Endothelial cell of umbilical vein (primary cell): ENCODE measurements at regions not wholly inside any gene's neighbourhood (a gene's known extent, or its start where the extent isn't known, plus 50 kb on each side); places are given as distances from the start of the nearest gene placed in this dataset.

Experiments
- BruUV-seq: library from RNA; stranded (reverse); fragments of 400-500 nt; replicated peaks from 2 replicates; lab custom pipeline; 2021; lab: Mats Ljungman, UMichigan
- CTCF ChIA-PET: fragments of 300-600, 350-600 bp; sonication (Branson Sonifier 250); formaldehyde crosslinking; loops from one replicate; lab custom pipeline; 2021; ENCODE audit warnings: antibody characterized with exemption, inconsistent platforms; lab: Charles Lee
- POLR2A ChIA-PET: fragments of 300-600, 350-600 bp; sonication (Branson Sonifier 250); formaldehyde crosslinking; loops from one replicate; lab custom pipeline; 2021; ENCODE audit warnings: antibody characterized with exemption, inconsistent platforms; lab: Charles Lee
- DNase-seq: peaks from one replicate; pipeline ENCODE4 v3.0.0-alpha.2; 2011; ENCODE audit warnings: low read depth, low spot score
- FAIRE-seq: peaks from 2 replicates; lab custom pipeline; 2011; peaks lifted over from hg19 to GRCh38; lab: Jason Lieb, UNC
- H2AFZ ChIP-seq: 2 replicates; pipeline ENCODE4 v1.6.0; 2012; ENCODE audit warnings: low read depth, low read length, control low read depth, inconsistent platforms
- H3K27ac ChIP-seq: 2 replicates; pipeline ENCODE4 v1.5.1; 2011; ENCODE audit warnings: low read depth, mild to moderate bottlenecking, control low read depth, low read length, moderate library complexity; ENCODE audit not compliant: insufficient read depth
- H3K27me3 ChIP-seq, 2 experiments: 2 replicates each; pipeline versions ENCODE4 v1.6.0 to v1.6.1; 2011; ENCODE audit warnings: low read length in 2 of 2, mixed read lengths in 1 of 2; ENCODE audit not compliant: control insufficient read depth in 2 of 2, insufficient read depth in 2 of 2
- H3K36me3 ChIP-seq, 2 experiments: 2 replicates in 1 of 2; 3 replicates in 1 of 2; pipeline ENCODE4 v1.5.1; 2011; ENCODE audit warnings: low read length in 2 of 2, mild to moderate bottlenecking in 1 of 2, moderate library complexity in 1 of 2; ENCODE audit not compliant: control insufficient read depth in 2 of 2, insufficient read depth in 2 of 2; ENCODE audit errors: extremely low read depth in 1 of 2
- H3K4me1 ChIP-seq: 3 replicates; pipeline ENCODE4 v1.5.1; 2011; ENCODE audit warnings: mild to moderate bottlenecking, low read length; ENCODE audit not compliant: control insufficient read depth, insufficient read depth; ENCODE audit errors: extremely low read depth
- H3K4me2 ChIP-seq: 2 replicates; pipeline ENCODE4 v1.6.1; 2011; ENCODE audit warnings: low read length, control low read depth, mixed read lengths; ENCODE audit not compliant: insufficient read depth
- H3K4me3 ChIP-seq, 3 experiments: fragments of 200-600 bp in 1 of 3; sonication (generic), shearing (Covaris generic) in 1 of 3; replicated peaks in 1 of 3; 2 replicates each; pipeline ENCODE4 v1.5.1; 2011 to 2016; ENCODE audit warnings: control low read depth in 3 of 3, low read length in 3 of 3, mild to moderate bottlenecking in 2 of 3, inconsistent platforms in 1 of 3, low read depth in 1 of 3, moderate library complexity in 1 of 3; ENCODE audit not compliant: insufficient read depth in 1 of 3
- H3K79me2 ChIP-seq: 2 replicates; pipeline ENCODE4 v1.6.0; 2012; ENCODE audit warnings: low read length, inconsistent platforms; ENCODE audit not compliant: control insufficient read depth, insufficient read depth
- H3K9ac ChIP-seq: replicated peaks from 2 replicates; pipeline ENCODE3; 2011; ENCODE audit warnings: low read length, control low read depth; ENCODE audit not compliant: insufficient read depth; ENCODE audit errors: extremely low read depth
- H3K9me1 ChIP-seq: replicated peaks from 3 replicates; pipeline ENCODE4 v1.6.0; 2011; ENCODE audit warnings: mild to moderate bottlenecking, low read length; ENCODE audit not compliant: control insufficient read depth, insufficient read depth; ENCODE audit errors: extremely low read depth
- H3K9me3 ChIP-seq: replicated peaks from 2 replicates; pipeline ENCODE4 v1.5.1; 2012; ENCODE audit warnings: low read length, inconsistent platforms; ENCODE audit not compliant: control insufficient read depth, insufficient read depth
- H4K20me1 ChIP-seq: replicated peaks from 2 replicates; pipeline ENCODE3; 2011; ENCODE audit warnings: mild to moderate bottlenecking, low read length; ENCODE audit not compliant: control insufficient read depth, insufficient read depth; ENCODE audit errors: extremely low read depth
- FOS ChIP-seq: IDR thresholded peaks from 2 replicates; pipeline ENCODE4 v1.6.1; 2011; ENCODE audit warnings: mild to moderate bottlenecking, low read length, moderate library complexity, borderline replicate concordance; ENCODE audit not compliant: insufficient read depth
- GATA2 ChIP-seq: IDR thresholded peaks from 2 replicates; pipeline ENCODE4 v1.7.0; 2011; ENCODE audit warnings: low read depth, mild to moderate bottlenecking, moderate library complexity, mixed read lengths, low read length; ENCODE audit not compliant: insufficient read length, insufficient read depth
- JUN ChIP-seq: IDR thresholded peaks from 2 replicates; pipeline ENCODE4 v1.6.1; 2011; ENCODE audit warnings: borderline replicate concordance, low read depth; ENCODE audit not compliant: insufficient read length, insufficient read depth
- MAX ChIP-seq: IDR thresholded peaks from 2 replicates; pipeline ENCODE4 v1.6.1; 2011; ENCODE audit not compliant: insufficient read depth, insufficient read length
- dilution Hi-C: fragments of 300-500 bp; cut with MboI; formaldehyde crosslinking; loops from one replicate; pipeline ENCODE4 v1.15.0; 2019; ENCODE audit warnings: low sequenced_read_pairs; ENCODE audit not compliant: extremely low pct_ligation_motif_present
- intact Hi-C: fragments of 100-400 bp; cut with micrococcal nuclease; formaldehyde crosslinking; loops from one replicate; pipeline ENCODE4 v1.10.0; 2022
- TF ChIP-seq, protein P1 (sequence below), 2 donors: IDR thresholded peaks; 1 replicate in 1 of 2; 2 replicates in 1 of 2; pipeline ENCODE4 v1.5.1; 2011; ENCODE audit warnings: low read length in 2 of 2, mild to moderate bottlenecking in 2 of 2, moderate library complexity in 2 of 2, control low read depth in 1 of 2, inconsistent platforms in 1 of 2, low read depth in 1 of 2; ENCODE audit not compliant: insufficient read depth in 1 of 2; ENCODE audit errors: extremely low read depth in 1 of 2

- dilution Hi-C loops = no loop called here
- Histone ChIP-seq H3K4me1 (peaks cover 22% of the 10 kb centered on the region), H3K27me3 (peaks cover 5 to 7% of the 10 kb centered on the region in 2 experiments), H3K9ac (no peak overlapping the region), H3K27ac (no peak overlapping the region), H3K4me2 (peak overlapping the region; percentile 34), H3K79me2 (no peaks in the 10 kb centered on the region), H3K4me3 (no peak overlapping the region), H3K9me3 (no peaks in the 10 kb centered on the region), H4K20me1 (no peaks in the 10 kb centered on the region), H3K9me1 (no peaks in the 10 kb centered on the region), H3K36me3 (no peaks in the 10 kb centered on the region), H2AFZ (no peak overlapping the region)
- TF ChIP-seq, protein P1, sequence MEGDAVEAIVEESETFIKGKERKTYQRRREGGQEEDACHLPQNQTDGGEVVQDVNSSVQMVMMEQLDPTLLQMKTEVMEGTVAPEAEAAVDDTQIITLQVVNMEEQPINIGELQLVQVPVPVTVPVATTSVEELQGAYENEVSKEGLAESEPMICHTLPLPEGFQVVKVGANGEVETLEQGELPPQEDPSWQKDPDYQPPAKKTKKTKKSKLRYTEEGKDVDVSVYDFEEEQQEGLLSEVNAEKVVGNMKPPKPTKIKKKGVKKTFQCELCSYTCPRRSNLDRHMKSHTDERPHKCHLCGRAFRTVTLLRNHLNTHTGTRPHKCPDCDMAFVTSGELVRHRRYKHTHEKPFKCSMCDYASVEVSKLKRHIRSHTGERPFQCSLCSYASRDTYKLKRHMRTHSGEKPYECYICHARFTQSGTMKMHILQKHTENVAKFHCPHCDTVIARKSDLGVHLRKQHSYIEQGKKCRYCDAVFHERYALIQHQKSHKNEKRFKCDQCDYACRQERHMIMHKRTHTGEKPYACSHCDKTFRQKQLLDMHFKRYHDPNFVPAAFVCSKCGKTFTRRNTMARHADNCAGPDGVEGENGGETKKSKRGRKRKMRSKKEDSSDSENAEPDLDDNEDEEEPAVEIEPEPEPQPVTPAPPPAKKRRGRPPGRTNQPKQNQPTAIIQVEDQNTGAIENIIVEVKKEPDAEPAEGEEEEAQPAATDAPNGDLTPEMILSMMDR (IDR thresholded peaks at IDR 0.05; ENCODE audit: extremely low read depth in 1 of 2, insufficient read depth in 1 of 2, low read depth in 1 of 2, low read length in 2 of 2) = no peak
- TF ChIP-seq GATA2 (peak; percentile 94), JUN (peak; percentile 67), FOS (peak; percentile 72), MAX (no peak)
- DNase-seq (peak; percentile 83), FAIRE-seq (peak; percentile 40)
- CTCF ChIA-PET = interaction anchor here (0.7 to 1.5 kb wide), 7 partner anchors 33 to 334 kb away, joined by 3 to 6 read pairs (median 4); no protein-coding TSS in a partner anchor
- intact Hi-C loops = loop anchor here (1.0 kb wide), 1 partner anchor 33 kb away; no protein-coding TSS in a partner anchor
- POLR2A ChIA-PET = no interaction called here
- BruUV-seq = no TSS peak
Observed at GRCh38 chr1:184329245-184329953, 57.4 kb upstream of the C1orf21 start.
